Stimulated activated memory B cell treated with anti-CD40 and anti-IgM and Interleukin-4, amounts not matched to agents 10 μg/mL and 1 μg/mL and 100 μg/mL, for 72 hours (primary cell): ENCODE measurements at regions not wholly inside any gene's neighbourhood (a gene's known extent, or its start where the extent isn't known, plus 50 kb on each side); places are given as distances from the start of the nearest gene placed in this dataset.

Experiments
- ATAC-seq: fragments of 150-1000 bp; cut with Tn5 transposase; 2 replicates; pipeline ENCODE4 v1.10.0; 2021
- H3K27ac Mint-ChIP-seq: one replicate; pipeline ENCODE4 v1.8.0; 2022; ENCODE audit warnings: mild to moderate bottlenecking, mixed read lengths
- H3K27me3 Mint-ChIP-seq: one replicate; pipeline ENCODE4 v1.8.0; 2022; ENCODE audit warnings: mixed read lengths
- H3K36me3 Mint-ChIP-seq: one replicate; pipeline ENCODE4 v1.8.0; 2022; ENCODE audit warnings: mixed read lengths
- H3K4me1 Mint-ChIP-seq: one replicate; pipeline ENCODE4 v1.8.0; 2022; ENCODE audit warnings: mixed read lengths
- H3K4me3 Mint-ChIP-seq: one replicate; pipeline ENCODE4 v1.8.0; 2022; ENCODE audit warnings: mild to moderate bottlenecking, moderate library complexity, mixed read lengths
- H3K9me3 Mint-ChIP-seq: one replicate; pipeline ENCODE4 v1.8.0; 2022; ENCODE audit warnings: mixed read lengths

GRCh38 chr12:103138538-103138937, 181.1 kb downstream of the ASCL1 start:
- H3K27ac Mint-ChIP-seq: no peak overlapping the region
- H3K27me3 Mint-ChIP-seq: no peaks in the 10 kb centered on the region
- H3K4me3 Mint-ChIP-seq: no peak overlapping the region
- peaks cover 2% of the 10 kb centered on the region for H3K36me3 Mint-ChIP-seq
- no peaks in the 10 kb centered on the region for H3K4me1 Mint-ChIP-seq
- H3K9me3 Mint-ChIP-seq: peaks cover 19% of the 10 kb centered on the region
- ATAC-seq: no peak

GRCh38 chr12:103139876-103140275, 182.4 kb downstream of the ASCL1 start:
- Mint-ChIP-seq H3K4me3 (no peak overlapping the region), H3K27ac (no peak overlapping the region), H3K27me3 (no peaks in the 10 kb centered on the region), H3K4me1 (peaks cover 7% of the 10 kb centered on the region), H3K9me3 (peaks cover 11% of the 10 kb centered on the region), H3K36me3 (no peaks in the 10 kb centered on the region)
- no peak for ATAC-seq

- peaks cover 8% of the 10 kb centered on the region for H3K9me3 Mint-ChIP-seq
- ATAC-seq: no peak
- H3K4me3 Mint-ChIP-seq: no peak overlapping the region
Observed at GRCh38 chr12:103140286-103140685, 182.8 kb downstream of the ASCL1 start.

DNA sequence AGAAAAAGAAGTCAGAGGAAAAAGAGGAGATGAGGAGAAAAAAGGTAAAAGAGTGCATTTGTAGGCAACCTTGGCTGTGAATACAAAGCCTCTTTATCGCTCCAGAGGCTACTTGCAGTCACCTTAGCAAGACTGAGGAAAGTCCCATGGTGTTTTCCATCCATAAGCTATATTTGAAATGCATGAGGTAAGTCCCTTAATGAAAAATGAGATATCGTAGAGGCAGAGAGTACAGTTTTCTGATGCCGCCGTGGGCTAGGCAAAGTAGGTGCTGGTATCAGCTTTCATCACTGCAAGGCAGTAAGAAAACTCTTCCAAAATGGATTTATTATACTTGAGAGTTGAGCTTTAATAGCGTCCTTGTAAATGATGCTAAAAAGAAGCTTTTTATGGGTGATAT, 186.8 kb downstream of the ASCL1 start:
- H3K9me3 Mint-ChIP-seq: no peaks in the 10 kb centered on the region
- peaks cover 7% of the 10 kb centered on the region for H3K4me1 Mint-ChIP-seq
- no peak overlapping the region for H3K27ac Mint-ChIP-seq
- ATAC-seq: no peak
- H3K36me3 Mint-ChIP-seq: no peaks in the 10 kb centered on the region
- H3K27me3 Mint-ChIP-seq: no peaks in the 10 kb centered on the region
- no peak overlapping the region for H3K4me3 Mint-ChIP-seq

More at GRCh38 chr12:103140286-103140685, 182.8 kb downstream of the ASCL1 start:
- no peak overlapping the region for H3K27ac Mint-ChIP-seq
- peaks cover 7% of the 10 kb centered on the region for H3K4me1 Mint-ChIP-seq
- H3K36me3 Mint-ChIP-seq: no peaks in the 10 kb centered on the region
- no peaks in the 10 kb centered on the region for H3K27me3 Mint-ChIP-seq

DNA sequence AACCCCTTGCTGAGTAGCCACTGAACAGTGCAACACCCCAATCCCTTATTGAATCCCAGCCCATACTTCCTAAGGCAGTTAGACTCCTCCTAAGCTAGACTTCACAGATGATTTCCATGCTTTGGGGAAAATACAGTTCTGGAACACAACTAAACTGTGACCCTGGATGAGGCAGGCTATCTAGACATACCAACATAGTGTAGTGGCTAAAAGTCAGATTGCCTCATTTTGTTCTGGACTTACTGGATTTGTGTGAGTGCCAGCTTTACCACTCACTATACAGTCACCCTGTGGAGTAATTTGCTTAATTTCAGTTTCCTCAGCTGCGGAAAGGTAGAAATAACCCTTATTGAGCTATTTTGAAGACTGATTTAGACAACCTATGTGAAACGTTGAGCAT, 203.1 kb downstream of the ASCL1 start:
- H3K27ac Mint-ChIP-seq: no peak overlapping the region
- no peak for ATAC-seq
- H3K27me3 Mint-ChIP-seq: no peaks in the 10 kb centered on the region
- no peaks in the 10 kb centered on the region for H3K36me3 Mint-ChIP-seq
- H3K4me1 Mint-ChIP-seq: no peaks in the 10 kb centered on the region
- H3K4me3 Mint-ChIP-seq: no peak overlapping the region
- H3K9me3 Mint-ChIP-seq: peaks cover 7% of the 10 kb centered on the region

- H3K27me3 Mint-ChIP-seq: no peaks in the 10 kb centered on the region
- no peak overlapping the region for H3K27ac Mint-ChIP-seq
- H3K4me1 Mint-ChIP-seq: no peaks in the 10 kb centered on the region
Observed at GRCh38 chr12:103161582-103162362, 204.3 kb downstream of the ASCL1 start.

GRCh38 chr12:103166949-103167348, 209.5 kb downstream of the ASCL1 start:
- ATAC-seq: no peak
- Mint-ChIP-seq H3K4me1 (no peaks in the 10 kb centered on the region), H3K9me3 (peaks cover 2% of the 10 kb centered on the region), H3K4me3 (no peak overlapping the region), H3K27ac (no peak overlapping the region), H3K27me3 (no peaks in the 10 kb centered on the region), H3K36me3 (no peaks in the 10 kb centered on the region)

More at GRCh38 chr12:103161582-103162362, 204.3 kb downstream of the ASCL1 start:
- Mint-ChIP-seq H3K9me3 (peaks cover 5% of the 10 kb centered on the region), H3K36me3 (no peaks in the 10 kb centered on the region), H3K4me3 (no peak overlapping the region)
- no peak for ATAC-seq

DNA sequence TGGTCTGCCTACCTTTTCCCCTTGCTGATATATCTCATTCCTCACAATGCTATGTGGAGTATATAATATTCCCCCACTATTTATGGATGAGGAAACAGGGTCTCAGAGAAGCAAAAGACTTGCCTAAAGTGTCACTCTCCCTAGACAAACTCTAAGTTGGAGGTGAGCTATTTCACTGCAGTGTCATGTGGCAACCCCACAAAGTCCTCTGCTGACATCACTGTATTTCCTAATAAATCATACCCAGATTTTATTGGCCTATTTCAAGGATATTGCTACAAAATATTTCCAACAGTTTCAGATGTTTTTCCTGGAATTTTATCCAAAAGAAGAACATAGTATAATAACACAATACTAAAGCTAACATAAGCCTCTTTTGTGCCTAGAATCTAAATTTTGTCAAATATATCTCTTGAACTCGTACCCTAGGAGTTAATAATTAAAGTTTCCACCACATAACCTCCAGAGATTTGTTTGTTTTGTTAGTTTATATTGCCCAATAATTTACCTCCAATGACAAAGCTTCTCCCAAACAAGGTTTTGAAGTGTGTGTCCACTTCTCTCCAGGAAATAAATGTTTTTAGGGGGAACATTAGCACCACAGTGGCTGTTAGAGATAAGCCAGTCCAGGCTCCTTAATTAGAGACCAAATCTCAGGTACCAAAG, 215.1 kb downstream of the ASCL1 start:
- H3K4me3 Mint-ChIP-seq: no peak overlapping the region
- no peaks in the 10 kb centered on the region for H3K27me3 Mint-ChIP-seq
- no peak overlapping the region for H3K27ac Mint-ChIP-seq
- peaks cover 5% of the 10 kb centered on the region for H3K9me3 Mint-ChIP-seq
- H3K4me1 Mint-ChIP-seq: no peaks in the 10 kb centered on the region
- ATAC-seq: no peak
- H3K36me3 Mint-ChIP-seq: no peaks in the 10 kb centered on the region

DNA sequence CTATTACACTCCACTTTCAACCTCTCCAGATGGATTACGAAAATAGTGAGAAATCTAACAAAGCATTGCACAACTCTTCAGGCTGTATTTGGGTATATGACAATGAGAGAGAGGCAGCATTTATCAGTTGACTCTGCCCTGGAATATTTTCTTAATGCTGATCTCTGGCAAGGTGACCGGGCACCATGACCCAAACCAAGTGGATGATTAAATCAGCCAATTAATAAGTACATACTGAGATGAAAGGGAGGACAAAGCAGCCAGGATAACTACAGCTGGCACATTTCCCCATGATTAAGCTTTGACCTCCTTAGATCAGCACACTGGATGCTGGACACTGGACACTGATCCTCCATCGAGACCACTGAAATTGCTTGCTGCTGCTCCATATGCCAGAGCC, 218.2 kb downstream of the ASCL1 start:
- H3K27me3 Mint-ChIP-seq: no peaks in the 10 kb centered on the region
- H3K4me3 Mint-ChIP-seq: no peak overlapping the region
- peaks cover 2% of the 10 kb centered on the region for H3K9me3 Mint-ChIP-seq
- H3K27ac Mint-ChIP-seq: no peak overlapping the region
- no peak for ATAC-seq
- H3K36me3 Mint-ChIP-seq: no peaks in the 10 kb centered on the region
- peaks cover 4% of the 10 kb centered on the region for H3K4me1 Mint-ChIP-seq

DNA sequence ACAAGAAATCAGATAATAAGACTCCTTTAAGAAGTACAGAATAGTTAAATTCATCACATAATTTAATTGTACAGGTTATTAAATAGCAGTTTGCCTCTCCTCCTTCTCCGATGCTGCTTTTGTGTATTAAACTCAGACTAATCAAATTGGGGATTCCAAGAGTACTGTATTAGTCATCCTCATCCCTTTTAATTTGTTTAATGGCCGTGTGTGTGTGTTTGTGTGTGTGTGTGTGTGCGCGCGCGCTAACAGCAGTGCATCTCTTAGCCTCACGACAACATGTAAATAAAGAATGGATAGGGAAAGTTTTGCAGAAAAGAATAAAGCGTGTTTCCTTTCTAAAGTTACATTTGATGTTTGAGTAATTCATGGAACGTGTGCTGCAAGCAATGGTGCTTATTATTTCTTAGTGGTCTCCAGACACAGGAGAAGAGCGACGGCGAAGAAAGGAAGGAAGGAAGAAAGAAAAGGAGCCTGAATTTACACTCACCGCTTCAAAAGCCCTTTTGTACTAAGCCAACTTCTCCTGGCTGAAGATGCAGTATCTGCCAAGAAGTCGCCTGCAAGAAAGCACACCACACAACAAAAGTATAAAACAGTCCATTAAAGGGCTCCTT, 220.3 kb downstream of the ASCL1 start:
- no peaks in the 10 kb centered on the region for H3K9me3 Mint-ChIP-seq

GRCh38 chr12:103178366-103179080, 221.0 kb downstream of the ASCL1 start:
- no peak for ATAC-seq
- Mint-ChIP-seq H3K4me1 (peaks cover 11% of the 10 kb centered on the region), H3K27ac (no peak overlapping the region), H3K36me3 (no peaks in the 10 kb centered on the region), H3K9me3 (no peaks in the 10 kb centered on the region), H3K27me3 (no peaks in the 10 kb centered on the region), H3K4me3 (no peak overlapping the region)

More for the DNA sequence above, 220.3 kb downstream of the ASCL1 start:
- H3K4me3 Mint-ChIP-seq: no peak overlapping the region
- H3K27ac Mint-ChIP-seq: no peak overlapping the region
- ATAC-seq: no peak
- no peaks in the 10 kb centered on the region for H3K36me3 Mint-ChIP-seq
- H3K27me3 Mint-ChIP-seq: no peaks in the 10 kb centered on the region
- H3K4me1 Mint-ChIP-seq: peaks cover 11% of the 10 kb centered on the region

DNA sequence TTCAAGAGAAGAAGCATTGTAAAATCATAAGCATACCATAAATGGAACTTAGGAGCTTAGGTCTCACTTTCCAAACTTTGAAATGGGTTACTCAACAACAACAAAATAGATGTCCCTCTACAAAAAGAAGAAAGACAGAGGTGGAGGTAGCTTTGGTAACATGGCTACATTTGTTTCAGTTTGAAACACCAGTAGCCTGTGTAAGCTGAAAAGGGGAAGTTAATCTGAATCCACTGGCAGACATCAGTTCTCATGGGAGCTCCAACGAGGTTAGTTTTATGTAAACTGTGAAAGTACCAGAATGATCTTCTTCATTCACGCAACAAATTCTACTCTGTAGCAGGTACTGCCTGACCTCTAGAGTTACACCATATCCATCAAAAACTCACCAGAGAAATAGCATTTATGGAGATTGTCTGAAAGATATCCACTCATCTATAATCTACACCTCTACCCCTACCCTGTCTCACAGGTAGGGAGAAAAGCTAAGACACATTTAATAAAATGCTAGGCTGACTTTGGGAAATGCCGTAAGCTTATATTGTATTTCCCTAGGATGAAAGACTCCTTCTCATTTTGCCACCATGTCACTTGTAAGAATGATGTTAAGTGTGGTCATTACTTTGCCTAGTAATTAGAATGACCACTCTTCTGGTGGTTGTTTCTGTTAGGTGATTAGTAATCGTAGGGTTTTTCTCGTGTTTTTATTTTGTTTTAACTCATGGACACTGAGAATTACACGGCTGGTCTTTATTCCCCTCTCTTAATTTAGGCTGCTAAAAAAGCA, 224.1 kb downstream of the ASCL1 start:
- Mint-ChIP-seq H3K9me3 (peaks cover 3% of the 10 kb centered on the region), H3K4me1 (peaks cover 11% of the 10 kb centered on the region), H3K27me3 (no peaks in the 10 kb centered on the region), H3K27ac (no peak overlapping the region), H3K36me3 (no peaks in the 10 kb centered on the region), H3K4me3 (no peak overlapping the region)
- peak; percentile 98 for ATAC-seq

DNA sequence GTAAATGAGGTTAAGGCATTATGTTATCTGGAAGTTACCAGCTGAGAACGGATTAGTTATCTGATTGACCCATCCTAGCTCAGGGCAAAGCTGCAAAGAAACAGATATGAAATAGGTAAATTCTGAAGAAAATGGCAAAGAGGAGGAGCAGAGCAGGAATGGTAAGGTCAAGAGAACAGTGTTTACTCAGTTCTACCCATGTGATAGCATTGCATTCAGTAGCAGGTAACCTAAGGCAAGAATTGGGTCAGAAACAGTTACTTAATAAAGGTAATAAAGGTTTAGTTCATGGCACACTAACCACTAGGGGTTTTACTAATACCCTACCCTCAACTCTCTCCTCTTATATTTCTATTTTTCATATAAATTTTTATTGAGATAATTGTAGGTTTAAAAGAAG, 224.8 kb downstream of the ASCL1 start:
- H3K9me3 Mint-ChIP-seq: peaks cover 3% of the 10 kb centered on the region
- no peak overlapping the region for H3K4me3 Mint-ChIP-seq
- H3K27ac Mint-ChIP-seq: no peak overlapping the region
- H3K36me3 Mint-ChIP-seq: no peaks in the 10 kb centered on the region
- no peaks in the 10 kb centered on the region for H3K27me3 Mint-ChIP-seq
- peaks cover 11% of the 10 kb centered on the region for H3K4me1 Mint-ChIP-seq
- ATAC-seq: no peak

DNA sequence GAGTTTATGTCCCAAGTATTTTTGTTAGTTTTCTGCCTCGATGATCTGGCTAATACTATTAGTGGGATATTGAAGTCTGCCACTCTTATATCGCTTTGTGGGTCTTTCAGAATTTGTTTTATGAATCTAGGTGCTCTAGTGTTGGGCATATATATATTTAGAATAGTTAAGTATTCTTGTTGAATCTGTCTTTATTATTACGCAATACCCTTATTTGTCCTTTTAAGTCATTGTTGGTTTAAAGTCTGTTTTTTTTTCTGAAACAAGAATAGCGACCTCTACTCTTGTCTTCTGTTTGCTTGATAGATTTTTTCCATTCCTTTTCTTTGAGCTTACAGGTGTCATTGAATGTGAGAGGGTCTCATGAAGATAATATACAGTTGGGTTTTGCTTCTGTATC, 239.0 kb downstream of the ASCL1 start:
- H3K4me3 Mint-ChIP-seq: no peak overlapping the region
- H3K4me1 Mint-ChIP-seq: no peaks in the 10 kb centered on the region
- H3K27me3 Mint-ChIP-seq: no peaks in the 10 kb centered on the region
- H3K9me3 Mint-ChIP-seq: peaks cover 15% of the 10 kb centered on the region
- ATAC-seq: no peak
- H3K27ac Mint-ChIP-seq: no peak overlapping the region
- H3K36me3 Mint-ChIP-seq: no peaks in the 10 kb centered on the region
